K562 (cell line): ENCODE measurements at regions not wholly inside any gene's neighbourhood (a gene's known extent, or its start where the extent isn't known, plus 50 kb on each side); places are given as distances from the start of the nearest gene placed in this dataset.

Experiments used
- ATAC-seq: fragments of 200-7000 bp; cut with Tn5 transposase; 3 replicates; pipeline ENCODE4 v1.9.1; 2020; ENCODE audit warnings: moderate library complexity
- BruUV-seq: library from RNA; stranded (reverse); fragments of 400-500 nt; replicated peaks from 2 replicates; lab custom pipeline; 2021; lab: Mats Ljungman, UMichigan
- CTCF ChIA-PET: fragments of 300-600 bp; formaldehyde crosslinking; extraction: SDS; loops from one replicate; lab custom pipeline; 2021; ENCODE audit warnings: low intra/inter-chr PET ratio; lab: Yijun Ruan, JAX
- POLR2A ChIA-PET: fragments of 300-600, 350-650 bp; sonication (Branson Sonifier 250); formaldehyde crosslinking; extraction: SDS; loops from one replicate; lab custom pipeline; 2021; ENCODE audit warnings: antibody characterized with exemption, inconsistent platforms; lab: Yijun Ruan, JAX
- DNase-seq, 4 experiments: peaks; one replicate each; pipeline versions ENCODE4 v3.0.0 to v3.0.0-alpha.2; 2011 to 2018; ENCODE audit warnings: low spot score in 3 of 4, mixed read lengths in 3 of 4; ENCODE audit errors: extremely low read depth in 1 of 4
- FAIRE-seq: peaks from 2 replicates; lab custom pipeline; 2011; peaks lifted over from hg19 to GRCh38; lab: Jason Lieb, UNC
- H2AFZ ChIP-seq: 2 replicates; pipeline ENCODE4 v1.6.0; 2011; ENCODE audit warnings: low read depth, low read length, control low read depth, inconsistent platforms
- H3K27ac ChIP-seq: fragments of 200-600 bp; 3 replicates; pipeline ENCODE4 v1.8.0; 2011; ENCODE audit warnings: low read depth, mild to moderate bottlenecking, control low read depth, inconsistent platforms, low read length, moderate library complexity, mixed read lengths; ENCODE audit errors: extremely low read depth
- H3K27me3 ChIP-seq, 2 experiments: fragments of 300-600 bp in 1 of 2; 2 replicates in 1 of 2; 3 replicates in 1 of 2; pipeline versions ENCODE4 v1.6.0 to v1.8.0; 2011; ENCODE audit warnings: inconsistent platforms in 2 of 2, low read length in 2 of 2, mild to moderate bottlenecking in 1 of 2, mixed read lengths in 1 of 2, moderate library complexity in 1 of 2; ENCODE audit not compliant: control insufficient read depth in 2 of 2, insufficient read depth in 2 of 2
- H3K36me3 ChIP-seq: fragments of 300-600 bp; 3 replicates; pipeline ENCODE4 v1.8.0; 2011; ENCODE audit warnings: mild to moderate bottlenecking, low read length, inconsistent platforms; ENCODE audit not compliant: control insufficient read depth, insufficient read depth
- H3K4me1 ChIP-seq, 2 experiments: fragments of 200-600 bp in 1 of 2; replicated peaks in 1 of 2; 2 replicates in 1 of 2; 3 replicates in 1 of 2; pipeline versions ENCODE4 v1.5.1 to v1.8.0; 2011; ENCODE audit warnings: inconsistent platforms in 2 of 2, low read length in 2 of 2, mild to moderate bottlenecking in 1 of 2, mixed read lengths in 1 of 2, moderate library complexity in 1 of 2; ENCODE audit not compliant: control insufficient read depth in 2 of 2, insufficient read depth in 2 of 2
- H3K4me2 ChIP-seq: 2 replicates; pipeline ENCODE4 v1.6.1; 2011; ENCODE audit warnings: low read length, control low read depth, inconsistent platforms, mixed read lengths; ENCODE audit not compliant: insufficient read depth
- H3K4me3 ChIP-seq: fragments of 200-600 bp; sonication (generic), shearing (Covaris generic); 2 replicates; pipeline ENCODE4 v1.5.1; 2016; ENCODE audit warnings: control low read depth, inconsistent platforms
- H3K79me2 ChIP-seq: fragments of 200-600 bp; 3 replicates; pipeline ENCODE4 v1.8.0; 2011; ENCODE audit warnings: low read length, inconsistent platforms; ENCODE audit not compliant: control insufficient read depth, insufficient read depth
- H3K9ac ChIP-seq, 2 experiments: 2 replicates each; pipeline versions ENCODE4 v1.6.0 to v1.6.1; 2011; ENCODE audit warnings: low read depth in 2 of 2, low read length in 2 of 2, control low read depth in 1 of 2, inconsistent platforms in 1 of 2, mild to moderate bottlenecking in 1 of 2, mixed read lengths in 1 of 2; ENCODE audit not compliant: insufficient read depth in 1 of 2
- H3K9me1 ChIP-seq: one replicate; pipeline ENCODE4 v1.6.0; 2011; ENCODE audit warnings: inconsistent platforms, mild to moderate bottlenecking, low read length, moderate library complexity; ENCODE audit not compliant: control insufficient read depth, insufficient read depth
- H3K9me3 ChIP-seq: replicated peaks from 2 replicates; pipeline ENCODE4 v1.5.1; 2011; ENCODE audit warnings: low read depth, low read length, inconsistent platforms; ENCODE audit not compliant: control insufficient read depth, insufficient read depth
- H4K20me1 ChIP-seq: replicated peaks from 2 replicates; pipeline ENCODE4 v1.6.1; 2011; ENCODE audit warnings: low read length, inconsistent platforms, mixed read lengths; ENCODE audit not compliant: control insufficient read depth, insufficient read depth
- COPS2 ChIP-seq: fragments of 450-650 bp; conservative IDR thresholded peaks from 2 replicates; pipeline ENCODE4 v1.6.1; 2016; ENCODE audit warnings: mild to moderate bottlenecking, moderate library complexity
- ETS2 ChIP-seq: IDR thresholded peaks from 2 replicates; pipeline ENCODE4 v1.6.1; 2016; ENCODE audit warnings: borderline replicate concordance, missing genetic modification characterization, mild to moderate bottlenecking, moderate library complexity, missing compliant biosample characterization; ENCODE audit not compliant: poor library complexity, severe bottlenecking
- ETV5 ChIP-seq: sonication (generic); formaldehyde crosslinking; IDR thresholded peaks from 2 replicates; pipeline ENCODE4 v1.4.0; 2020; ENCODE audit warnings: low read depth, mild to moderate bottlenecking, missing genetic modification reagents
- EZH2 ChIP-seq: IDR thresholded peaks from 2 replicates; pipeline ENCODE4 v1.6.1; 2012; ENCODE audit warnings: low read depth, mild to moderate bottlenecking, inconsistent platforms, low read length, borderline replicate concordance
- ZBTB8A ChIP-seq: fragments of 450-650 bp; IDR thresholded peaks from 2 replicates; pipeline ENCODE4 v1.6.1; 2018; ENCODE audit warnings: mild to moderate bottlenecking, moderate library complexity; ENCODE audit not compliant: partially characterized antibody
- ZNF644 ChIP-seq: fragments of 200-800 bp; sonication (Bioruptor generic); IDR thresholded peaks from 2 replicates; pipeline ENCODE4 v1.6.1; 2016; ENCODE audit warnings: low read depth, missing genetic modification characterization, missing compliant biosample characterization
- ZNF830 ChIP-seq: fragments of 250-450 bp; sonication (Bioruptor Pico); IDR thresholded peaks from 2 replicates; pipeline ENCODE4 v1.5.0; 2021; ENCODE audit warnings: mild to moderate bottlenecking
- ZSCAN29 ChIP-seq: fragments of 450-650 bp; IDR thresholded peaks from 2 replicates; pipeline ENCODE4 v1.6.1; 2017
- WGBS: fragments of 100-300 bp; shearing (Covaris generic); methylation state at CpG from one replicate; pipeline ENCODE4 v1.1.6; 2016; ENCODE audit warnings: low coverage, mixed read lengths; ENCODE audit not compliant: insufficient coverage; ENCODE audit errors: missing lambda C conversion rate; 5-methylcytosine and 5-hydroxymethylcytosine counted together
- in situ Hi-C: fragments of 300-500 bp; cut with MboI; formaldehyde crosslinking; loops from 4 replicates; pipeline ENCODE4 v1.15.0; 2018; ENCODE audit warnings: inconsistent platforms, mixed read lengths
- intact Hi-C: fragments of 100-400 bp; cut with micrococcal nuclease; formaldehyde crosslinking; loops from 2 replicates; pipeline ENCODE4 v1.14.2; 2022
- TF ChIP-seq, protein P1 (sequence below): sonication (generic); formaldehyde crosslinking; IDR thresholded peaks from 2 replicates; pipeline ENCODE4 v1.9.0; 2022; ENCODE audit warnings: mild to moderate bottlenecking, missing genetic modification reagents
- TF ChIP-seq, protein P2 (sequence below): fragments of 250-450 bp; sonication (Bioruptor Pico); IDR thresholded peaks from 2 replicates; pipeline ENCODE4 v1.5.1; 2021; ENCODE audit warnings: mild to moderate bottlenecking
- TF ChIP-seq, protein P3 (sequence below): conservative IDR thresholded peaks from 2 replicates; pipeline ENCODE4 v1.6.1; 2011; ENCODE audit warnings: low read depth, mild to moderate bottlenecking, low read length; ENCODE audit not compliant: control insufficient read depth

DNA sequence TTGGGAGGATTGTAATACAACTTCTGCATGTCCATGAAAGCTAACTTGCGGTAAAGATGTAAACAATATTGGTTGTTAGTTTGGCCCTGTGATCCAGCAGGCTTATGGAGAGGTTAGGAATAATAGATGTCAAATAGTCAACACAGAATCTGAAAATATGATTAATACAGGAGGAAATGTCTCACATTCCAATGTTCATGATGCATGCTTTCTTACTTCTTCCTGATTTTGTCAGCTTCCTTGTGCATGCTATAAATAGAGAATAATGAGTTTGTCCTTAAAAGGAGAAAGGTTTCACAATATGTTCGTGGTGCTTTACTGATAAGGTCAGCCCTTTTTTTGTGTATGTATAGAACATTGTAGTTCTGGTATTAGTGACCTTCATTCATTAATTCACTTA is 136.7 kb downstream of the MMUT start:
- TF ChIP-seq COPS2 = no peak
- TF ChIP-seq, protein P1, sequence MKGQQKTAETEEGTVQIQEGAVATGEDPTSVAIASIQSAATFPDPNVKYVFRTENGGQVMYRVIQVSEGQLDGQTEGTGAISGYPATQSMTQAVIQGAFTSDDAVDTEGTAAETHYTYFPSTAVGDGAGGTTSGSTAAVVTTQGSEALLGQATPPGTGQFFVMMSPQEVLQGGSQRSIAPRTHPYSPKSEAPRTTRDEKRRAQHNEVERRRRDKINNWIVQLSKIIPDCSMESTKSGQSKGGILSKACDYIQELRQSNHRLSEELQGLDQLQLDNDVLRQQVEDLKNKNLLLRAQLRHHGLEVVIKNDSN (CRISPR knock-in tag) = no peak
- TF ChIP-seq ZSCAN29 = no peak
- TF ChIP-seq, protein P2, sequence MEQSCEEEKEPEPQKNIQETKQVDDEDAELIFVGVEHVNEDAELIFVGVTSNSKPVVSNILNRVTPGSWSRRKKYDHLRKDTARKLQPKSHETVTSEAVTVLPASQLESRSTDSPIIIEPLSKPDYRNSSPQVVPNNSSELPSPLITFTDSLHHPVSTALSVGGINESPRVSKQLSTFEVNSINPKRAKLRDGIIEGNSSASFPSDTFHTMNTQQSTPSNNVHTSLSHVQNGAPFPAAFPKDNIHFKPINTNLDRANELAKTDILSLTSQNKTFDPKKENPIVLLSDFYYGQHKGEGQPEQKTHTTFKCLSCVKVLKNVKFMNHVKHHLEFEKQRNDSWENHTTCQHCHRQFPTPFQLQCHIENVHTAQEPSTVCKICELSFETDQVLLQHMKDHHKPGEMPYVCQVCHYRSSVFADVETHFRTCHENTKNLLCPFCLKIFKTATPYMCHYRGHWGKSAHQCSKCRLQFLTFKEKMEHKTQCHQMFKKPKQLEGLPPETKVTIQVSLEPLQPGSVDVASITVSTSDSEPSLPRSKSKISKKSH (CRISPR knock-in tag) = no peak
- intact Hi-C loops (no loop called here), in situ Hi-C loops (no loop called here)
- POLR2A ChIA-PET = no interaction called here
- H3K4me3 ChIP-seq = no peak overlapping the region
- H3K27ac ChIP-seq = no peak overlapping the region
- no peaks in the 10 kb centered on the region for H4K20me1 ChIP-seq
- H3K9me3 ChIP-seq = no peaks in the 10 kb centered on the region
- CTCF ChIA-PET = no interaction called here
- H3K36me3 ChIP-seq = no peaks in the 10 kb centered on the region
- no peaks in the 10 kb centered on the region for H3K27me3 ChIP-seq
- no peak overlapping the region for H2AFZ ChIP-seq
- H3K9ac ChIP-seq = no peak overlapping the region
- 0% methylated on average over 2 of the region's 2 CpGs for WGBS
- FAIRE-seq (peak; percentile 40), ATAC-seq (no peak), DNase-seq (no peak)
- H3K9me1 ChIP-seq = no peaks in the 10 kb centered on the region
- H3K4me2 ChIP-seq = no peak overlapping the region
- BruUV-seq = no TSS peak
- no peaks in the 10 kb centered on the region for H3K79me2 ChIP-seq
- no peaks in the 10 kb centered on the region for H3K4me1 ChIP-seq

DNA sequence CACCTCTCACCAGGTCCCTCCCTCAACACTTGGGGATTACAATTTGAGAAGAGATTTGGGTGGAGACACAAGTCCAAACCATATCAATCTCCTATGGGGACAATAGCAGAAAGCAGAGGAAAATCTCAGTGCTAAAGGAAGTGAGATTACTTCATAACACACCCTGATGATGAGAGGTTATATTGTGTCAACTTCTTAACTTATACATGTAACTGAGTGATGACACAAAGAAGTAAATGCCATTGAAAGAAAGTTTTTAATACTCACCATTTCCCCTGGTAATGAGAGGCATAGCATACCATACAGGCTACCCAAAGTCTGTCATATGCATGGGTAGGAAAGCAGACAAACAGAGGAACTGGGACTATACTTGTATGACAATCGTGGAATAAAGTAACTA is 137.2 kb downstream of the MMUT start:
- H3K4me1 ChIP-seq = no peaks in the 10 kb centered on the region
- H3K9me3 ChIP-seq = no peaks in the 10 kb centered on the region
- no peaks in the 10 kb centered on the region for H3K36me3 ChIP-seq
- H3K27me3 ChIP-seq = no peaks in the 10 kb centered on the region
- BruUV-seq = no TSS peak
- H2AFZ ChIP-seq = no peak overlapping the region
- CTCF ChIA-PET = no interaction called here
- H3K4me2 ChIP-seq = no peak overlapping the region
- in situ Hi-C loops = no loop called here
- ATAC-seq = no peak
- H3K27ac ChIP-seq = no peak overlapping the region
- intact Hi-C loops = no loop called here
- no peak for DNase-seq
- POLR2A ChIA-PET = no interaction called here
- H4K20me1 ChIP-seq = no peaks in the 10 kb centered on the region
- H3K79me2 ChIP-seq = no peaks in the 10 kb centered on the region
- H3K9ac ChIP-seq = no peak overlapping the region
- WGBS = 0% methylated on average over 1 of the region's 1 CpG
- no peak for FAIRE-seq
- no peaks in the 10 kb centered on the region for H3K9me1 ChIP-seq
- H3K4me3 ChIP-seq = no peak overlapping the region
- TF ChIP-seq ETS2 (tag) (no peak), ZBTB8A (no peak), EZH2 (no peak), ETV5 (CRISPR knock-in tag) (no peak), ZNF644 (tag) (no peak), ZNF830 (CRISPR knock-in tag) (no peak)
- TF ChIP-seq, protein P3, sequence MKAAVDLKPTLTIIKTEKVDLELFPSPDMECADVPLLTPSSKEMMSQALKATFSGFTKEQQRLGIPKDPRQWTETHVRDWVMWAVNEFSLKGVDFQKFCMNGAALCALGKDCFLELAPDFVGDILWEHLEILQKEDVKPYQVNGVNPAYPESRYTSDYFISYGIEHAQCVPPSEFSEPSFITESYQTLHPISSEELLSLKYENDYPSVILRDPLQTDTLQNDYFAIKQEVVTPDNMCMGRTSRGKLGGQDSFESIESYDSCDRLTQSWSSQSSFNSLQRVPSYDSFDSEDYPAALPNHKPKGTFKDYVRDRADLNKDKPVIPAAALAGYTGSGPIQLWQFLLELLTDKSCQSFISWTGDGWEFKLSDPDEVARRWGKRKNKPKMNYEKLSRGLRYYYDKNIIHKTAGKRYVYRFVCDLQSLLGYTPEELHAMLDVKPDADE = no peak
